SH-SY5Y (cell line): ENCODE measurements at regions not wholly inside any gene's neighbourhood (a gene's known extent, or its start where the extent isn't known, plus 50 kb on each side); places are given as distances from the start of the nearest gene placed in this dataset.

Experiments used
- GATA2 ChIP-seq: IDR thresholded peaks from 2 replicates; pipeline ENCODE4 v1.6.1; 2011; ENCODE audit warnings: mild to moderate bottlenecking, low read depth, low read length
- GATA3 ChIP-seq: IDR thresholded peaks from 2 replicates; pipeline ENCODE4 v1.6.1; 2011; ENCODE audit warnings: low read depth, mild to moderate bottlenecking, low read length, moderate library complexity

DNA sequence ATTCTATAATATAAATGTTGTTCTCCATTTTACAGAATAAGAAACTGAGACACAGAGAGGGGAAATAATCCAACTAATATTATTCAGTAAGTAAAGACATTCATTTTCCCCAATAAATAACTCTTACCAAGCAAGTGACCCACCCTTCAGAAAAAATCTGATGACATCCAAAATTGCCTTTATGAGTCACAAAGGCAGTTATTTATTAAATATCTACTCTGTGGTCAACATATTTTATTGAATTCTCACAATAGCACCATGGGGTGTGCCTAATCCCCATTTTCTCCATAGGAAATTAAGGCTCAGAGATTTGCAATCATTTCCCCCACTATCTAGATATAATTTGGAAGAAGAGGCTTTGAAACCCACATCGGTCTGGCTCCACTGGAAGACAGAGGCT lies 161.5 kb upstream of the ISX start:
- TF ChIP-seq GATA2 (no peak), GATA3 (no peak)
